SH-SY5Y (cell line): ENCODE measurements at regions not wholly inside any gene's neighbourhood (a gene's known extent, or its start where the extent isn't known, plus 50 kb on each side); places are given as distances from the start of the nearest gene placed in this dataset.

Experiments used
- GATA2 ChIP-seq: IDR thresholded peaks from 2 replicates; pipeline ENCODE4 v1.6.1; 2011; ENCODE audit warnings: mild to moderate bottlenecking, low read depth, low read length
- GATA3 ChIP-seq: IDR thresholded peaks from 2 replicates; pipeline ENCODE4 v1.6.1; 2011; ENCODE audit warnings: low read depth, mild to moderate bottlenecking, low read length, moderate library complexity

GRCh38 chr12:87804386-87804785 lies 224.8 kb downstream of the C12orf50 start:
- TF ChIP-seq GATA3 (no peak), GATA2 (no peak)
